HG02678 (cell line): ENCODE measurements at regions not wholly inside any gene's neighbourhood (a gene's known extent, or its start where the extent isn't known, plus 50 kb on each side); places are given as distances from the start of the nearest gene placed in this dataset.
"Not testable (repeated sequence)": the region's sequence is repeated elsewhere in the genome, so short reads cannot be mapped to it uniquely, and the experiment has no call there.

ENCODE experiments used
- ATAC-seq: cut with Tn5 transposase; IDR thresholded peaks from one replicate; pipeline ENCODE4 v1.9.1; 2021; ENCODE audit warnings: mild to moderate bottlenecking, moderate library complexity; ENCODE audit not compliant: unreplicated experiment

DNA sequence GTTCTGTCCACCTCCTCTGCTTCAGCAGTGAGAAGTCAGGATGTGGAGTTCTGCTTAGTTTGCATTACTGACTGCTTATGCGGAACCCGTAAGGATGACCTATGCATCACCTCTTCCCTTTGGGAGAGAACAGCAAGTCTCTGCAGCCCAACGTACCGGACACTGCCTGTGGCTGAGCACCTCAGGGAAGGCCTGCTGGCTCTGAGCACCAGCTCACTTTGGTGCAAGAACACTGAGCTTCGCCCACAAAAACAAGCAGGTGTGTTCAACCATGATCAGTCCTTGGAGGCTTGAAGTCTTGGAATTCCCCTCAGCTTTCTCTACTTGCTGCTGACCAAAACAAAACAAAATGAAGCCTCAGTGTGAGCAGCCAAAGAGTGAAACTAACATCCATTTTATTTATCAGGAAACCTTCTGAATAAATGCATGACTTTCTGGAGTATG is 52.7 kb upstream of the NCK2 start:
- peak; percentile 69 for ATAC-seq

DNA sequence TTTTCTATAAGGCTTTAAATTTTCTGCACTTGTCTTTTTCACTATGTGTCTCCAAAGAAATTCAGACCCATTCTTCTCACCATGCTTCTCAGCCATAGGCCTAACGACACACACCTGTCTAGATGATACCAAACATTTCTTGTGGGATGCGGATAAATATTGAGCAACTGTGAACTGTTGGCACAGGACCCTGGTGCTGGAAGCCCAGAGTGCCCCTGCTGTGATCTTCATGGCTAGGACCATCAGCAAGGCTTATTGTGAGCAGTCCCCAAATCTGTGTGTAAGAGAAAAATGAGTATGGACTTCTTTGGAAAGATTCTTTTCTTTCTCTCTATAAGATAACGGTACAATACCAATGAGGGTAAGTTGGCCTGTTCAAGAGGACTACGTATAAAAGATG is 54.1 kb upstream of the NCK2 start:
- ATAC-seq = no peak

DNA sequence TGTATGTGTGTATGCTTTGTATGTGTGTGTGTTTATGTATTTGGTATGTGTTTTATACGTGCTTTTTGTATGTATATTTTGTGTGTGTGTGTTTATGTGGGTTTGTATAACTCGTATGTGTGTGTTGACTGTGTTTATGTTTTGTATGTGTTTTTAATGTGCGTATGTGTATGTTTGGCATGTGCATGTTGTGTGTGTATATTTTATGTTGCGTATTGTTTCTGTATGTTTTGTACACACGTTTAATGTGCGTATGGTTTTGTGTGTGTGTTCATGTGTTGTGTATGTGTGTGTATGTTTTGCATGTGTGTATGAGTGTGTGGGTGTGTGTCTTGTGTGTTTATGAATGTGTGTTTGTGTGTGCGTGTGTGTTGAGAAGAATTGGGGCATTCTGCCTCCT is 55.2 kb upstream of the NCK2 start:
- no peak for ATAC-seq

DNA sequence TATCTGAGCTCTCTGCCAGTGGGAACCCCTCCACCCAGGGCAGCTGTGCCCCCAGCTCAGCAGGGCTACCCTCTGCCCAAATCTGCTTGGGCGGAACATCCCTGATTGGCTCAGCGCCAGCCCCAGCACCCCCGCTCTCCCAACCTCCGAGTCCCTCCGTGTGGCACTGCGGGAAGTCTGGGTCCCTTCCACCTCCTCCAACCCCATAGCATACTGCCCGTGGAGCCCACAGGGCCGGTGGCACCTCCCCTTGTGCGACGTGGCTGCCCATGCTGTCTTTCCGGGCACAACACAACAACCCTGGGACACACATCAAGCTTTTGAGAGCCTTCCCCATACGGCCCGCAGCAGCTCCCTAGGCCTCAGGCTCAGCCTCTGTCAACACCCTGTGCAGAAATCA is 55.8 kb upstream of the NCK2 start:
- ATAC-seq = no peak

DNA sequence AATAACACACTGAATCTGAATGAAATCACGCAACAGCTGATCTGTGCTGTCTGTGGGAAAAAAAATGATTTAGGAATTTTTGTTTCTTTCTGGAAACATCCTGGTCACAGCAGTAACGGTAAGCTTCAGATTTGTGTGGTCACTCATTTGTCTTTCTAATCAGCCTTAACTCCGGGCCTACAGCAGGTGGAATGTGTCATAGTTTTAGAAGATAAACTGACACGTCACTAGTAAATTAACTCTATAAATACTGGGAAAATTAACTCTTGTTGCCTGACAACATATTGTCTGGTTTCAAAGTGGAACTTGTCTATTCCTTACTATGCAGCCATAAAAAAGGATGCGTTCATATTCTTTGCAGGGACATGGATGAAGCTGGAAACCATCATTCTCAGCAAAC is 58.1 kb upstream of the NCK2 start:
- no peak for ATAC-seq

DNA sequence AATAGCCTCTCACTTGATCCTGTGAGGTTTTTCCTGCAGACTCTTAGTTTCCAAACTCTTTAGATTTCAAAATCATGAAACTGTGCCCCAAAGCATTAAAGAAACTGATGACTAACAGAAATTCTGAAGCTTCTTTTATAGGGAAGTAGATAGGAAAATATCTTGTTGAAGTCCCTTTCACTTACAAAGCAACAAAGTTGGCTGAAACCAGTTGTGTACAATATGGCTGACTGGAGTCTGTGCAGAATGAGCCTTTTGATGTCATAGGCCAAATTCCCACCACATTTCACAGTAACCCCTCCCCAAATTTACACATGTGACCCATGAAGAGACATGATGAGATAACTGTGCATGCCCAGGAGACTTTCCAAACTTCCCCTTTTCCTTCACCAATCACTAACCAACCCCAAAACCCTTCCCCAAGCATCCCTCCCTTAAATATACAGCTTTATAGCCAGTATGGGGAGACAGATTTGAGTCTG is 61.7 kb upstream of the NCK2 start:
- ATAC-seq = no peak

DNA sequence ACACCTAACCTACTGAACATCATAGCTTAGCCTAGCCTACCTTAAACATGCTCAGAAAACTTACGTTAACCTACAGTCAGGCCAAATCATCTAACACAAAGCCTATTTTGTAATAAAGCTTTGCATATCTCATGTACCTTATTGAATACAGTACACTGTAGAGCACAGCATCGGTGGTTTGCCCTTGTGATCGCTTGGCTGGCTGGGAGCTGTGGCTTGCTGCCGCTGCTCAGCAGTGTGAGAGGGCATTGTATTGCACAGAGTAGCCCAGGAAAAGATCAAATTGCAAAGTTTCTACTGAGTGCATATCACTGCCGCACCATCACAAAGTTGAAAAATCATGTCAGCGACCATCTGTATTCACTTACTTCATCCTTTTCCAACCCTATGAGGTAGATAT is 62.3 kb upstream of the NCK2 start:
- ATAC-seq = no peak

DNA sequence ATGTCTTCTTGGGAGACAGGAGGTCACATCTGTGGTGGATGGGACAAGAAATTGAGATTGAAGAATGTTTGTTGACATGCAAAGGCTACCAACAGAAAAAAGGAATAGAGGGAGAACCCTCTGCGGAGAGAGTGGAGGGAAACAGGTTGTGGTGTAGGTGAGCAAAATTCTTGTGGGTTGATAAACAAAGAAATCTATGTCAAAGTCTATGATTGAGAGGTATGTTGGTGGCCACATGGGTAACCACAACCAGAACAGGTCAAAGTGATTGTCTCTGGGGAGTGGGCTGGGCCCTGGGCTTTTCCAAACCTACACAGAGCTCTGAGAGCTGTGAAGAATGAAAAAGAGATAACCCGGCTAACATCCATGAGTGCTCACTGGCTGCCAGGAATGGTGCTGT is 62.8 kb upstream of the NCK2 start:
- no peak for ATAC-seq

DNA sequence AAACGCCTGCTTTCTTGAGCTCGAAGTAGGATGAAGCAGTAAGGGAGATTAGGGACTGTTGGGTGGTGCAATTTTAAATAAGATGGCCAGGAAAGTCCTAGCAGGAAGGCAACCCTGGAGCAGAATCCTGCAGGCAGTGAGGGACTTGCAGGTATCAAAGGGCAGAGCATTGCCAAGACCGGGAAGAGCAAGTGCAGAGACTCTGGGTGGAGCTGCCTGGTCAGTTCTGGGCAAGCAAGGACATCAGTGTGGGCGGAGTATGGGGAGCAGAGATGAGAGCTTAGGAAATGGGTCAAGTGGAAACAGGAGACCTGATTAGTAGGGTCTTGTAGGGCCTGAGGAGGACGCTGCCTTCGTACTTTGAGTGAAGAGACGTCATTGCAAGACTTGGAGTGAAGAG is 64.4 kb upstream of the NCK2 start:
- ATAC-seq = no peak

DNA sequence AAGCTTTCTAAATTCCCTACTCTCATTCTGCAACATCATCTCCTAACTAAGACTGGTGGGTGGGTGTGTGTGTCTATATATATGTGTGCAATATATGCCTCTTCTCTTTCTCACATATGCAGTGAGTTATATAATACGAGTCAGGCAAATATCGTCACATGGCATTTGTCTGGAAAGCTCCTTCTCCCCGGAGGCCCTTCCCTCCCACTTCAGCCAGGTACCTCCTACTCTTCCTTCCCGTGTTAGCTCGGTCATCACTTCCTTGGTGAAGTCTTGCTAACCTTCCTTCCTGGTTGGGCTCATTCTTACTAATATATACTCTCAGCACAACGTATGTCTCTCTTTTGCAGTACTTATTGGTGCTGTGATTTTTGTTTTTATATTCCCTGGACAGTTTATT is 66.4 kb upstream of the NCK2 start:
- ATAC-seq = no peak

DNA sequence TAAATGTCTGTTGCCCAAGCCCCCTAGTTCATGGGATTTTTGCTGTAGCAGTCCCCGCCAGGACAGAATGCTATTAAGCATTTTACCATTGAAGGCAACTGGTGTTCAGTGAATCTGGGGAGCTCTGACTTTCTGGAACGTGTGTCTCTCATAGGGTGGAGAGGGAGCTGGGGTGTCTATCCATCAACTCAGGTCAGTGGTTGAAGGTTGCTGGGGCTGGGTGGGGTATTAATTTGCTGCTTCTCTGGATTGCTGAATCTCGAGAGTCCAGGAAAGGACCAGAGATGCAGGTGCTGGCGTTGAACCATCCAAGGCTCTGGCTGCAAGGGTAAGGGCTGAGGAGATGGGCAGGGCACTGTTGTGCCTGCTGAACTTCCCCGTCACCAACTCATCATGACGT is 66.8 kb upstream of the NCK2 start:
- no peak for ATAC-seq

DNA sequence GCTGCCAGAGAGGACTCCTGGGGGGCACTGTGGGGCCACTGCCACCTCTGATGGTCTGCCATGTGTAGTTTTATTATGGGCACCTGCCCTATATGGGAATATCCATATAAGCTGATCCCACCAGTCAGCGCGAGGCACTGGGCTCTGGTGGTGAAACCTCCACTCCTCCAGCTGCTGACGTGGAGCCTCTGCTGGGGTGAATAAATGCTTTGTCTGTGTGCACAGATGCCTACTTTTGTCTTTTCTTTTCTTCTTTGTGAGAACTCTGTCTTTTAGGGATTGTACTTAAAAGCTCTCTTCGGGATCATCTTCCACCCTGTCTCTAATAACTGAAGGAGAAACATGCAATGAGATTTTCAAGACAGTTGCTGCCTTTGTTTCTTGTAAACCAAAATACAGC is 68.9 kb upstream of the NCK2 start:
- ATAC-seq = no peak

DNA sequence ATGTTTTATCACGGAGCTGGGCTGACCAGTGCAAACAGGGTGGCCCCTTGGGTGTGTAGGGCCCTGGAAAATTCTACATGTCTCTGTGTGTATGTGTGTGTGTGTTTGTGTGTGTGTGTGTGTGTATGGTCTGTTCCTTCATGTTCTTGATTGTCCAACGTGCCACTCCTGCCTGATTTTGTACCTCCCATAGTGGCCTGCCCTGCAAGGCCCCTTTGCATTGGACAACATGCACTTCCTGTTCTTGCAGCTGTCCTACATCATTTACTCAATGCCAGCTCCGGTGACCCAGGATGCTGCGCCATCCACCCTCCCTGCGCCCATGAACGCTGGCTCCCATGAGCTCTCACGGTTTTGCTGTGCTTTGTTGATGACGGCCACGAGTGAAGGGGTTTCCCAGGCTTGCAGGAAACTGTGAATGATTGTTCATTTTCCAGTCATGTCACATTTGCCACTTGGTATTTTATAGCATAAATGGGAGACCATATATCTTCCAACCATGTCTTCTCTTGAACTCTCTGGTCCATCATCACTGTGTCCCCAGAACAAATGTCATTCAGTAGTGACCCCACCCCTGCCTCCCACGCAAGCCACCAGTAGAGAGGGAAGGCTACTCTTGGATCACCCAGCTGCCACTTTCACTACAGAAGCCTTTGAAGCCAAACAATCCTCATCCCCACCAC is 69.7 kb upstream of the NCK2 start:
- ATAC-seq = no peak

DNA sequence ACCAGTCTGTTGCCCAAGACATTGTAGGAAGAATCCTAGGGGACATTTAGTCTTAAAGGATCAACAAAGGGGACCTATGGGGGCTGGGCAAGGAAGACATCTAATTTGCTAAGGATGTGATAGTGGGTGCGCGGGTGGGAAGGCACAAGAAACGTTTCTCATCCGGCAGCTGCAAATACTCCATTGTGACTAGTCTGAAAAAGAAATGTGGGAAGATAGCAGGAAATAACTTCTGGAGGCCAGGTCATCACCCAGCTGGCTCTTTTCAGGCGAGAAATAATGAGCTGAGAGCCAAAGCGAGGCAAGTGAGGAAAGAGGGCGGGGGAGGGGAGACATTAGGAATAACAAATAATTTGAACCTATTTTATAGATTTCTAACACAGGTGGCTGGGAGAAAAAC is 70.3 kb upstream of the NCK2 start:
- ATAC-seq = no peak

DNA sequence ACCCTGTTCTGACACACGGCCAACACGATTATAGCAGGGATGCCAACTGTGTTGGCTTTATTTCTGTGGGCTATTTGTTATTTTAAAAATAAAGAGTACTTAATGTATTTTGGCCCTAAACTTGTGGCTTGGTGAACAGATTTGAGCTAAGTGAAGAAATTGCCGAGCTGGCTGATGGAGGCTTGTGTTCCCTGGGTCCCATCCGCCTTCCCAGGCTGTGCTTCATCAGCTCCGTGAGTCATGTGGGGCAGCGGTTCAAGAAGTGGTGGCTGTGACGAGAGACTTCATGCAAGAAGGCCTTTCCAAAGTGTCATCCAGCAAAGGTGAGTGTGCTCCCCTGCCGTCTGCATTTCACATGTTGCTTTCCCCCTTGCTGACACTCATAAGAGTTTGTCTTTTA is 73.6 kb upstream of the NCK2 start:
- ATAC-seq = no peak

DNA sequence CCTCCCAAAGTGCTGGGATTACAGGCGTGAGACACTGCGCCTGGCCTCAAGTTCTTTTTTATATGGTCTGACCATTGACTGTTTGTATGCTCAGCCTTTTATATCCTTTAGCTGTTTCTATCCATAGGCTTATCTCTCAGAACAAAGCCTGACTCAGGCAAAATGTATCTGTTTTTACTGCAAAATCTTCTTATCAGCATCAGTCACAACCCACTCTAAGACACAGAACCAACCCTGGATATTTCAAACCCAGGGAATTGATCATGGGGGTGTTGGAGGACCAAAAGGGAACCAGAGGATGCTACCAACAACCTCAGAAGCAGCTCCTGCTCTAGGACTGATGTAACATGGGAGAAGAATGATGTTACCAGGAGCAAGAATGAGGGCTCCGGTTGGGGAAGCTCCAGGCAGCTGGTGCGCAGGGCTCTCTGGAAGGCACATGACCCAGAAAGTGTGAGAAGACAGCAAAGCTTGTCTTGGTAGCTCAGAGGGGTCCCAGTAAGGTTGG is 75.3 kb upstream of the NCK2 start:
- ATAC-seq = no peak

DNA sequence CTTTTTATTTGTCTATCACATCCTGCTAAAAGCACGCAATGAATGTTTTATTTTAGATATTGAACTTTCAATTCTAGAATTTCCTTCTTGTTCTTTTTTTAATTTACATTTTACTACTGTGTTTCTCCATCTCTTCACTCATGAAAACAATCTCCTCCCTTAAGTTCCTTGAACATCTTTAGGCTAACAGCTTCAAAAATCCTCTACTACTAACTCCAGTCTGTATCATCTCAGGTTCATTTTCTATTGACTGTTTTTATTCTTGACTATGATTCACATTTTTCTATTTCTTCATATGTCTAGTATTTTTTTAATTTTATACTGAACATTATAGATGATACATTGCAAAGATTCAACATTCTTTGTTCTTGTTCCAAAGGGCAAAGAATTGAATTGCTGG is 79.2 kb upstream of the NCK2 start:
- no peak for ATAC-seq

DNA sequence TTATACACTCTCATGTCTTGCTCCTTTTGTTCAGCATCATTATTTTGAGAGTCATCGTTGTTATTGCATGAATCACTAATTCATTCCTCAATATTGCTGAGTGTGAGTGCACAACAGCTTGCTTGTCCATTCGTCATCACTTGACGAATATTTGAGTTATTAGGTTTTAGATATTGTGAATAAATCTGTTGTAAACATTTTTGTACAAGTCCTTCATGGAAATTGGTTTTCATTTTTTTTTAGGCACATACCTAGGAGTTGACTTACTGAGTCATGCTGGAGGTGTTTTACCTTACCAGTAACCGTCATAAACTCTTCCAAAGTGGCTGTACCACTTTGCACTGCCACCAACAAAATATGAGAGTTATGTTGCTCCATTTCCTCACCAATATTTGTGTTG is 84.2 kb upstream of the NCK2 start:
- no peak for ATAC-seq

DNA sequence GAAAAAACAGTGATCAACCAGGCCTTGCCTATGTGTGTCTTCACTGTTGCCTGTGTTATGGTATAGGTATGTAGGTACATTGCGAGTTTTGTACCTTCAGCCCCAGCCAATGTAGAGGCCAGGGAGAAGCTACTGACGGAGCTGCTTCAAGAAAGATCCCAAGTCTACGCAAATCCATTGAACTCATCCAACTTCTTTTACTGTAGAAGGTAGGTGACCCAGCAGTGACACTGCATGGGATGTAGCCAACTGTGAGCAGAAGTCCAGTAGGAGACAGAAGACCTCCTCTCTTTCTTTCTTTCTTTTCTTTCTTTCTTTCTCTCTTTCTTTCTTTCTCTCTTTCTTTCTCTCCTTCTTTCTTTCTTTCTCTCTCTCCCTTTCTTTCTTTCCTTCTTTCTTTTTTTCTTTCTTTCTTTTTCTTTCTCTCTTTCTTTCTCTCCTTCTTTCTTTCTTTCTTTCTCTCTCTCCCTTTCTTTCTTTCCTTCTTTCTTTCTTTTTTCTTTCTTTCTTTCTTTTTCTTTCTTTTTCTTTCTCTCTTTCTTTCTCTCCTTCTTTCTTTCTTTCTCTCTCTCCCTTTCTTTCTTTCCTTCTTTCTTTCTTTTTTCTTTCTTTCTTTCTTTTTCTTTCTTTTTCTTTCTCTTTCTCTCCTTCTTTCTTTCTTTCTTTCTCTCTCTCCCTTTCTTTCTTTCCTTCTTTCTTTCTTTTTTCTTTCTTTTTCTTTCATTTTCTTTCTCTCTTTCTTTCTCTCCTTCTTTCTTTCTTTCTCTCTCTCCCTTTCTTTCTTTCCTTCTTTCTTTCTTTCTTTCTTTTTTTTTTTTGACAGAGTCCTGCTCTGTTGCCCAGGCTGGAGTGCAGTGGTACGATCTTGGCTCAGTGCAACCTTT is 88.7 kb upstream of the NCK2 start:
- ATAC-seq = not testable (repeated sequence)

DNA sequence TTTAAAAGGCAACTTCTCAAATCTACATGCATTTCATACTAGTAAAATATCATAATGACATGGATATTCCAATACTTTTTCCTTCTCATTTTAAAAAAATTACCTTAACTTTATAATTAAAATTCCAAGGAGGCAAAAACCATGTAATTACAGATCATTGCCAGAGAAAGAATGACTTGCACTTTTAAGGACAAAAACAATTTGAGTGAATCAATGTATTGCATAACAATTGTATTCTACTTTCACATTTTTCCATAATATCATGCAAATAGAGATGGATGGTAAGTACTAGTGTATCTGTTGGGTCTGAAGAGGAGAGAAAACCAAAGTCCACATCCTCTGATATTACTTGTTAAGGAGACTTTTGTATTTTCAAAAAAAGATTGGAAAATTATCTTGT is 89.5 kb upstream of the NCK2 start:
- no peak for ATAC-seq

DNA sequence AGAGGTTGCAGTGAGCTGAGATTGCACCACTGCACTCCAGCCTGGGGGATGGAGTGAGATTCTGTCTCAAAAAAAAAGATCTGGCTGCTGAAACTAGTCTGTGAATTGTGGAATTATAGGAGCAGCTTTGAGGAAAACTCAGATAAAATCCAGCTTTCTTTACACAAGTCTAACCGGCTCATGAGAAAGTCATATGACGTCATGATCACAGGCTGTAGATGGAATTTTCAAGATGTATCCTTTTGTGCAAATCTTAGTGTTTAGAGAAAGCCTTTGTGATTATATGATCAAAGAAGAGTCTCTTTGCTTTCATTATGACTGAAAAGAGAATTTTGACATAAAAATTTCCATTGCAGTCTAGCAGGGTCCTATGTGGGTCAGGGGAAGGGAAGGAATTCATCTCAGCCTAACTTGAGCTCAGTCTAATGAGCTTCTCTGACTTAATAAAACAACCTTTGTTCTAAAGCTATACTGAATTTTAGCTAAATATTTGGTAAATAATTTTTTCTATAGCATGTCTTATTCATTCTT is 90.2 kb upstream of the NCK2 start:
- ATAC-seq = no peak

DNA sequence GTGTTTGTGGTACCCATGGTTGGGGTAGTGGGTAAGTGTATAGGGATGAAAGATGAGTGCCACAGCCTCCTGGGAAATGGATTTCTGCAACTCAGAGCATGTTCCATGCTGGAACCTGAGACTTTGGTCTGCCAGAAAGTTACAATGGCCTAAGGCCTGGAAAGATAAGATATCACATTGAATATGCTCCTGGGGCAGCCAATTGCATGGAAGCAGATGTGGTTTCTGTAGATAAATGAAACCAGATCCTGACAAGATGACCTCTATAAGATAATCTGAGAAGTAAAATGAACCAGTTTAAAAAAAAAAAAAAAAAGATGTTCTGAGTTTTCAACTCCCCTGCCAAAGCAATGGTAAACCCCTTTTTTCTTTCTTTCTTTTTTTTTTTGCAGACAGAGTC is 91.4 kb upstream of the NCK2 start:
- ATAC-seq = no peak
